Tibial nerve (tissue), 4 donors: ENCODE measurements at regions not wholly inside any gene's neighbourhood (a gene's known extent, or its start where the extent isn't known, plus 50 kb on each side); places are given as distances from the start of the nearest gene placed in this dataset.

Source experiments
- EP300 ChIP-seq, 2 donors: sonication (generic); formaldehyde crosslinking; IDR thresholded peaks; one replicate each; pipeline ENCODE4 v1.6.1; 2017; ENCODE audit warnings: antibody characterized with exemption in 2 of 2, mild to moderate bottlenecking in 1 of 2
- POLR2A ChIP-seq, 2 donors: fragments of 450-650 bp; IDR thresholded peaks; one replicate each; pipeline ENCODE4 v1.6.1; 2017; ENCODE audit warnings: antibody characterized with exemption in 2 of 2, mild to moderate bottlenecking in 2 of 2, moderate library complexity in 2 of 2
- TF ChIP-seq, protein P1 (sequence below), 5 experiments: fragments of 200-600 bp in 3 of 5; fragments of 450-650 bp in 2 of 5; sonication (generic) in 3 of 5; IDR thresholded peaks; one replicate each; pipeline ENCODE4 v1.5.1; 2016 to 2019; ENCODE audit warnings: antibody characterized with exemption in 5 of 5, mild to moderate bottlenecking in 3 of 5, moderate library complexity in 2 of 5

DNA sequence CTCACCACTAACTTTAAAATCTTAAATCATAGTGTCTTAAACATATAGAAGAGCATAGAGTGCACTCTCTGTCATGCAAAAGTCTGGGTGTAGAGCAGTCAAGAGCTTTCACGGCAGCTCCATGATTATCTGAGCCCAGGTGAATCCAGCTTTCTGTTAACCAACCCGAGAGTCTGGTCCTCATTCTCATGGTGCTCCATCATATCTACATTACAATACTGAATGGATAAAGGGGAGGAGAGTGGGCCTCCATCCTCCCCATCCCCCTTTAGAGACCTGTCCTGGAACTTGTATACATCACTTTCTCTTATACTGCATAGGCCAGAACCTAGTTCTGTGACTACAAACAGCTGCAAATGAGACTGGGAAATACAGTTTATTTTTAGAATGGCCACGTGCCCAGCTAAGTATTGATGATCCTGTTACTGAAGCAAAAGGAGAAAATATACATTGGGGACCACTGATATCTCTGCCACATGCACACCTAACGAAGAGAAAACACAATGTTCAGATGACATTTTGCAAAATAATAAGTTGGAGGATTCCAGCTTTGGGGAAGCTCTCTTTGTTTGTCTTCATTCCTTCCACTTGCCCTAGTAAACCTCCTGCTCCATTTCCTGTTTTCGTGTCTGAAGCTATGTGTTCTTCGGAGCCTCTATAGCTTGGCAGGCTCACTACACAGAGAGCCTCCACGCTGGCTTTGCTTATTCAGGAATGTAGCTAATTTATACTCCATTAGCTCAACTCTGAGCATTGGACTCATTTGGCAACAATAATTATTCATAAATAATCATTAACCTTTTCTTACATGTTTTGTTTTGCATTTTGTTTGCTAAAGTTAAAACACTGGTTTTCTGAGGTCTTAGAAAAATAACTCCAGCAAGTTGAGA is 110.1 kb downstream of the IYD start:
- TF ChIP-seq, protein P1, sequence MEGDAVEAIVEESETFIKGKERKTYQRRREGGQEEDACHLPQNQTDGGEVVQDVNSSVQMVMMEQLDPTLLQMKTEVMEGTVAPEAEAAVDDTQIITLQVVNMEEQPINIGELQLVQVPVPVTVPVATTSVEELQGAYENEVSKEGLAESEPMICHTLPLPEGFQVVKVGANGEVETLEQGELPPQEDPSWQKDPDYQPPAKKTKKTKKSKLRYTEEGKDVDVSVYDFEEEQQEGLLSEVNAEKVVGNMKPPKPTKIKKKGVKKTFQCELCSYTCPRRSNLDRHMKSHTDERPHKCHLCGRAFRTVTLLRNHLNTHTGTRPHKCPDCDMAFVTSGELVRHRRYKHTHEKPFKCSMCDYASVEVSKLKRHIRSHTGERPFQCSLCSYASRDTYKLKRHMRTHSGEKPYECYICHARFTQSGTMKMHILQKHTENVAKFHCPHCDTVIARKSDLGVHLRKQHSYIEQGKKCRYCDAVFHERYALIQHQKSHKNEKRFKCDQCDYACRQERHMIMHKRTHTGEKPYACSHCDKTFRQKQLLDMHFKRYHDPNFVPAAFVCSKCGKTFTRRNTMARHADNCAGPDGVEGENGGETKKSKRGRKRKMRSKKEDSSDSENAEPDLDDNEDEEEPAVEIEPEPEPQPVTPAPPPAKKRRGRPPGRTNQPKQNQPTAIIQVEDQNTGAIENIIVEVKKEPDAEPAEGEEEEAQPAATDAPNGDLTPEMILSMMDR (IDR thresholded peaks at IDR 0.05), result no peak
- TF ChIP-seq POLR2A (IDR thresholded peaks at IDR 0.05) (no peak), EP300 (IDR thresholded peaks at IDR 0.05) (no peak)
